Endodermal cell (in vitro differentiated cells): ENCODE measurements at regions not wholly inside any gene's neighbourhood (a gene's known extent, or its start where the extent isn't known, plus 50 kb on each side); places are given as distances from the start of the nearest gene placed in this dataset.
A peak's percentile ranks its signal among the peaks of the same experiment; 100 is the strongest.

ENCODE experiments used
- DNase-seq: peaks from one replicate; pipeline ENCODE4 v3.0.0-alpha.2; 2017
- H3K27ac ChIP-seq: 2 replicates; pipeline ENCODE4 v1.5.1; 2013; ENCODE audit warnings: mild to moderate bottlenecking, low read depth, low read length, moderate library complexity
- H3K27me3 ChIP-seq: 2 replicates; pipeline ENCODE4 v1.6.1; 2013; ENCODE audit warnings: mild to moderate bottlenecking, low read length, moderate library complexity; ENCODE audit not compliant: insufficient read depth, control insufficient read depth, poor library complexity, severe bottlenecking
- H3K36me3 ChIP-seq: 2 replicates; pipeline ENCODE4 v1.7.0; 2013; ENCODE audit warnings: mild to moderate bottlenecking, low read length, moderate library complexity; ENCODE audit not compliant: control insufficient read depth, insufficient read depth
- H3K4me1 ChIP-seq: one replicate; pipeline ENCODE4 v1.7.0; 2013; ENCODE audit warnings: low read length; ENCODE audit not compliant: control insufficient read depth, insufficient read depth
- H3K4me3 ChIP-seq: 2 replicates; pipeline ENCODE4 v1.5.1; 2013; ENCODE audit warnings: mild to moderate bottlenecking, low read length, moderate library complexity
- H3K9ac ChIP-seq: 2 replicates; pipeline ENCODE4 v1.6.1; 2013; ENCODE audit warnings: mild to moderate bottlenecking, low read length, moderate library complexity; ENCODE audit not compliant: poor library complexity, severe bottlenecking; ENCODE audit errors: extremely low read depth
- H3K9me3 ChIP-seq: 2 replicates; pipeline ENCODE4 v1.6.1; 2013; ENCODE audit warnings: mild to moderate bottlenecking, low read length, moderate library complexity; ENCODE audit not compliant: control insufficient read depth
- H3K27ac Mint-ChIP-seq: 2 replicates; pipeline ENCODE4 v1.8.0; 2020; ENCODE audit warnings: mixed read lengths
- H3K27me3 Mint-ChIP-seq: 2 replicates; pipeline ENCODE4 v1.8.0; 2021; ENCODE audit warnings: mild to moderate bottlenecking, mixed read lengths; ENCODE audit not compliant: insufficient read depth
- H3K36me3 Mint-ChIP-seq: 2 replicates; pipeline ENCODE4 v1.8.0; 2020; ENCODE audit warnings: low read depth, mixed read lengths
- H3K4me1 Mint-ChIP-seq: 2 replicates; pipeline ENCODE4 v1.8.0; 2020; ENCODE audit warnings: mixed read lengths
- H3K4me3 Mint-ChIP-seq: 2 replicates; pipeline ENCODE4 v1.8.0; 2020; ENCODE audit warnings: mild to moderate bottlenecking, moderate library complexity, mixed read lengths
- H3K9me3 Mint-ChIP-seq: 2 replicates; pipeline ENCODE4 v1.8.0; 2020; ENCODE audit warnings: mild to moderate bottlenecking, mixed read lengths
- CTCF ChIP-seq: fragments of 200-600 bp; sonication (generic); conservative IDR thresholded peaks from 2 replicates; pipeline ENCODE4 v1.5.0; 2021; ENCODE audit warnings: antibody characterized with exemption, mild to moderate bottlenecking
- WGBS, 2 experiments: methylation state at CpG; one replicate each; pipeline versions ENCODE4 v1.1.5 to v1.1.7; 2013; ENCODE audit warnings: missing lambda C conversion rate in 2 of 2, mixed read lengths in 1 of 2; ENCODE audit not compliant: insufficient coverage in 1 of 2, insufficient read length in 1 of 2; 5-methylcytosine and 5-hydroxymethylcytosine counted together

GRCh38 chr2:177053716-177054115, 158.9 kb upstream of the HNRNPA3 start:
- no peaks in the 10 kb centered on the region for H3K9me3 Mint-ChIP-seq
- H3K27ac ChIP-seq, result no peak overlapping the region
- no peaks in the 10 kb centered on the region for H3K27me3 ChIP-seq
- DNase-seq, result no peak
- H3K9ac ChIP-seq, result no peak overlapping the region
- peaks cover 19% of the 10 kb centered on the region for H3K27me3 Mint-ChIP-seq
- H3K36me3 Mint-ChIP-seq, result no peaks in the 10 kb centered on the region
- no peak overlapping the region for H3K4me3 ChIP-seq
- H3K4me3 Mint-ChIP-seq, result no peak overlapping the region
- no peak overlapping the region for H3K27ac Mint-ChIP-seq
- peaks cover 8% of the 10 kb centered on the region for H3K9me3 ChIP-seq
- H3K36me3 ChIP-seq, result no peaks in the 10 kb centered on the region
- WGBS, 2 experiments, result 100% methylated on average over 1 of the region's 1 CpG; no CpG with 5 or more reads in 1 of the 2 experiments
- TF ChIP-seq CTCF, result no peak
- peaks cover 2% of the 10 kb centered on the region for H3K4me1 Mint-ChIP-seq
- H3K4me1 ChIP-seq, result no peaks in the 10 kb centered on the region

DNA sequence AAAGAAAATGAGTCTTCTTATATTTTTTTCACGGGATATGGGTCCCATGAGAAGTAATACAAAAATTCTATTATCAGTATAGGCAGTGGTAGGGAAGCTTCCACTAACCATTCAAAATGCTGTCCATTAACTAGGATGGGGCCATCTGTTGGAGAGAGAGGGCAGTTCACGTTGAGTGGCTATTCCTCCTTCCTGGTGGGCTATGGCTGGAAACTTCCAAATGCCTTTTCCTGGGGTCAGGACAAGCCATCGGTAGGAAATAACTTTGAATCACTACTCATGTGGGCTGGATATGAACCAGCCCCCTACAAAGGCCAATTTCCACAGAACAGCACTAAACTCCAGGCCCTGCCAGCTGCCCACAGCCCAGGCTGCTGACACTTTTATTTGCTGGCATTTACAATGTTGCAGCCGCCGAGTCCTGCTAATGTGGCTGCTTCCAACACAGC, 156.1 kb upstream of the HNRNPA3 start:
- DNase-seq, result peak; percentile 74
- H3K4me3 Mint-ChIP-seq, result no peak overlapping the region
- WGBS, 2 experiments, result 80% methylated on average over 5 of the region's 5 CpGs
- H3K9ac ChIP-seq, result no peak overlapping the region
- H3K36me3 Mint-ChIP-seq, result no peaks in the 10 kb centered on the region
- TF ChIP-seq CTCF, result peak; percentile 74
- peaks cover 11% of the 10 kb centered on the region for H3K27me3 Mint-ChIP-seq
- no peak overlapping the region for H3K27ac ChIP-seq
- no peak overlapping the region for H3K4me3 ChIP-seq
- no peaks in the 10 kb centered on the region for H3K27me3 ChIP-seq
- H3K9me3 ChIP-seq, result peaks cover 1% of the 10 kb centered on the region
- H3K9me3 Mint-ChIP-seq, result no peaks in the 10 kb centered on the region
- H3K4me1 ChIP-seq, result peaks cover 5% of the 10 kb centered on the region
- no peak overlapping the region for H3K27ac Mint-ChIP-seq
- H3K4me1 Mint-ChIP-seq, result peaks cover 4% of the 10 kb centered on the region
- no peaks in the 10 kb centered on the region for H3K36me3 ChIP-seq

GRCh38 chr2:177058747-177059146, 153.8 kb upstream of the HNRNPA3 start:
- Mint-ChIP-seq H3K27me3 (peaks cover 16% of the 10 kb centered on the region), H3K36me3 (no peaks in the 10 kb centered on the region), H3K4me3 (no peak overlapping the region), H3K27ac (no peak overlapping the region), H3K4me1 (peaks cover 4% of the 10 kb centered on the region), H3K9me3 (no peaks in the 10 kb centered on the region)
- no peaks in the 10 kb centered on the region for H3K36me3 ChIP-seq
- no peak for TF ChIP-seq CTCF
- H3K27ac ChIP-seq, result no peak overlapping the region
- H3K9ac ChIP-seq, result no peak overlapping the region
- H3K4me1 ChIP-seq, result peaks cover 5% of the 10 kb centered on the region
- no peaks in the 10 kb centered on the region for H3K9me3 ChIP-seq
- H3K27me3 ChIP-seq, result no peaks in the 10 kb centered on the region
- no peak for DNase-seq
- no peak overlapping the region for H3K4me3 ChIP-seq
